Hypothalamus (tissue), 51 donors: ENCODE measurements at regions not wholly inside any gene's neighbourhood (a gene's known extent, or its start where the extent isn't known, plus 50 kb on each side); places are given as distances from the start of the nearest gene placed in this dataset.
A peak's percentile ranks its signal among the peaks of the same experiment; 100 is the strongest.

Experiments
- DNase-seq, 51 donors: peaks; one replicate each; lab custom pipeline; 2025; lab: John Stamatoyannopoulos, UW

- DNase-seq, result no peak
Observed at GRCh38 chr3:67828486-67829010, 174.1 kb upstream of the SUCLG2 start.

GRCh38 chr3:67821135-67821534 is 166.7 kb upstream of the SUCLG2 start:
- no peak for DNase-seq

GRCh38 chr3:67819447-67819846 is 165.0 kb upstream of the SUCLG2 start:
- DNase-seq, result peak in 1 of 51 donors; percentile 8

GRCh38 chr3:67809370-67809935 is 155.0 kb upstream of the SUCLG2 start:
- DNase-seq, result no peak

- no peak for DNase-seq
Observed at GRCh38 chr3:67808906-67809305, 154.5 kb upstream of the SUCLG2 start.

- no peak for DNase-seq
Observed at GRCh38 chr3:67804578-67804977, 150.2 kb upstream of the SUCLG2 start.

GRCh38 chr3:67804089-67804488 is 149.7 kb upstream of the SUCLG2 start:
- no peak for DNase-seq

- DNase-seq, result no peak
Observed at GRCh38 chr3:67798412-67798811, 144.0 kb upstream of the SUCLG2 start.

GRCh38 chr3:67791620-67792019 is 137.2 kb upstream of the SUCLG2 start:
- no peak for DNase-seq

- DNase-seq, result peak in 15 of 51 donors; percentile 0 to 47 (median 2)
Observed at GRCh38 chr3:67790043-67790442, 135.6 kb upstream of the SUCLG2 start.

GRCh38 chr3:67788396-67788795 is 134.0 kb upstream of the SUCLG2 start:
- no peak for DNase-seq

GRCh38 chr3:67783281-67784250 is 129.2 kb upstream of the SUCLG2 start:
- no peak for DNase-seq

GRCh38 chr3:67781871-67782270 is 127.5 kb upstream of the SUCLG2 start:
- DNase-seq, result no peak

GRCh38 chr3:67781218-67781617 is 126.8 kb upstream of the SUCLG2 start:
- DNase-seq, result no peak

- no peak for DNase-seq
Observed at GRCh38 chr3:67774676-67775075, 120.3 kb upstream of the SUCLG2 start.

GRCh38 chr3:67765575-67765974 is 111.2 kb upstream of the SUCLG2 start:
- DNase-seq, result no peak

- DNase-seq, result no peak
Observed at GRCh38 chr3:67745296-67745695, 90.9 kb upstream of the SUCLG2 start.

GRCh38 chr3:67744699-67745098 is 90.3 kb upstream of the SUCLG2 start:
- no peak for DNase-seq

GRCh38 chr3:67739851-67740250 is 85.4 kb upstream of the SUCLG2 start:
- DNase-seq, result no peak

- no peak for DNase-seq
Observed at GRCh38 chr3:67737906-67738865, 83.8 kb upstream of the SUCLG2 start.

- no peak for DNase-seq
Observed at GRCh38 chr3:67737140-67737539, 82.7 kb upstream of the SUCLG2 start.
